RPMI7951 (cell line): ENCODE measurements at regions not wholly inside any gene's neighbourhood (a gene's known extent, or its start where the extent isn't known, plus 50 kb on each side); places are given as distances from the start of the nearest gene placed in this dataset.

Experiments used
- DNase-seq: peaks from one replicate; pipeline ENCODE4 v3.0.0-alpha.2; 2012; ENCODE audit warnings: low read depth

- no peak for DNase-seq
Observed at GRCh38 chr3:16658004-16658924, 53.0 kb upstream of the DAZL start.

- DNase-seq: no peak
Observed at GRCh38 chr3:16658925-16659793, 53.9 kb upstream of the DAZL start.

DNA sequence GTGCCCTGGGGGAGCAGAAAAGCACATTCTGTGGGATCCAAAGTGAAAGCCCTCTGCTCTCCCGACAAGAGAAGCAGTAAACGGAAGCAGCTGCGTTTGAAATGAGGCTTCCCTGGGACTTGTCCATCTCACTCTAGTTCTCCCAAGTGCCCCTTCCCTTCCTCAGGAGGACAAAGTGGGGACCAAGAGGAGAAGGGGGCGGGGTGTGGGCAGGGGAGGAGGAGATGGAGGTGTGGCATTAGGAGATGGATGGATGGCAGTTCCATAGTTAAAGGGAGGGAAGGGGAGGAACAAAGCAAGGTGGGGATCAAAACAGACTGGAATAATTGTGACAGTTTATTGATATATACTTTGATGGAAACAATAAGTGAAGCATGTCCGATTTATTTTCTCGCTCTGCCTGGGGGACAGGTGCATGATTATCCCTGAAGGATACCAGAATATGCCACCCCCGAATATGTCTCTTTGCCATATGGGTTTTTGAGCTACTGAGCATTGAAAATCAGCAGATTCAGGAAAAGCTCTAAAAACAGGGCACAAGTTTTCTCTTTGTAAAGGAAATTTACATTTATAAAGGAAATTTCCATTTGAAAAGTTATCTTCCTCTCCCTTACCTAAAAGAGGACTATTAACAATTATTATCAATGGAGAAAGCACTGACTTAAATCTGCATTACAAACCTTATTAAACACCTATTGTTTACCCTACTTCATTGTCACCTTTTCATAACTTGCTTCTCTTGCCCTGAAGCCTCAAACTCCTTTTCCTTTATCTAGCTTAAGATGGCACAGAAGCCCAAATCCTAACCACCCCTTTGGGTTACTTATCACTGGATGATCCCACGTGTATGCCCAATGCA, 58.9 kb upstream of the DAZL start:
- DNase-seq: no peak

DNA sequence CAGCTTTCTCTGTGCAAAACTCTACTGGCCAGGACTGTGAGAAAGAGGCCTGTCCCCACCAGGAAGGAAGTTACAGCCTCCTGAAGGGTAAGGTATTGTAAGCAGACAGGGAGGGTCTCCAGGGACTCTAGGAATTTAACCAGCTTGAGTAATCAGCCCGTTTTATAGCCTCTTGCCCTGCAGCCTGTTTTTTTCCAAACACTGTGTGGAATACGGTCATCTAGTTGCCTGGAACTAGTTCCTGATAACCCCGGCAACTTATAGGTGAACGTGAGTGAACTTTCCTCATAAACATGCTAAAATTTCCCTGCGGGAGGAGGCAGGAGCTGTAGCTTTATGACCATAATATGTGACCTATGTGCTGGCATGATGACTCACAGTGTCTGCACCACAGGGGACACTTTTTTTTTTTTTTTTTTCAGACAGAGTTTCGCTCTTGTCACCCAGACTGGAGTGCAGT, 60.1 kb upstream of the DAZL start:
- peak; percentile 56 for DNase-seq

- no peak for DNase-seq
Observed at GRCh38 chr3:16666206-16666605, 61.0 kb upstream of the DAZL start.

DNA sequence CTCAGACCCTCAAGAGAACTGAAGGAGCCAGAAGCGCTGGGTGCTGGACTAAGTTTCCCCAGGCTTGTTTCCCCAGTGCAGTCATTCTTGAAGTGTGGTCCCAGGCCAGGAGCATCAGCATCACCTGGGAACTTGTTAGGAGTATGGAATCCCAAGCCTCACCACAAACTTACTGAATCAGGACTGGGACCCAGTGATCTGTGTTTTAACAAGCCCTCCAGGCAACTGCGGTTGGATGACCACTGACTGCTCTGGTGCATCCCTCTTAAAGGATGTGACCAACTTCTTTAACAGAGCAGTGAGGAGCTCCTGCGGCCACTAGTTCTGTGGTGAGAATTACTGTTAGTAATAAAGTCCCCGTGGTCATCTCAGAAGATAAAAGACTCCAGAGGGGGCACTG, 62.4 kb upstream of the DAZL start:
- peak; percentile 91 for DNase-seq

- peak; percentile 31 for DNase-seq
Observed at GRCh38 chr3:16668776-16669545, 63.7 kb upstream of the DAZL start.

DNA sequence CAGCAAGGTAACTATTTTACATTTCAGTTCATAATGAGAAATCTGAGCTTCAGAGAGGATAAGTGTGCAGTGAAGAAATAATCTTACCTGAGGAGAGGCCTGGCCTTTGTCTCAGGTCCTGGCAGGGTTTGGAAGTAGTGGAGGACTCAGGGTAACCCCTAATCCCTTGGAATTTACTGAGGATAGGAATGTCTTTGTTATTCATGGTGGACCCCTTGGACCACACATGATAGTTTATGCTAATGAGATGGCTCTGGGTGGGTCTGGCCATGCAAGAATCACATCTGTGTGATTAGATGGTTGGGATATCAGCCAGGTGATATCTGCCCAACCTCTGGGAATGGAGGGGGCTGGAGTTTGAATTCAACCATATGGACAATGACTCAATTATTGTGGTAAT, 65.0 kb upstream of the DAZL start:
- no peak for DNase-seq

GRCh38 chr3:16671690-16672089, 66.5 kb upstream of the DAZL start:
- DNase-seq: no peak

- no peak for DNase-seq
Observed at GRCh38 chr3:16673530-16673929, 68.3 kb upstream of the DAZL start.

DNA sequence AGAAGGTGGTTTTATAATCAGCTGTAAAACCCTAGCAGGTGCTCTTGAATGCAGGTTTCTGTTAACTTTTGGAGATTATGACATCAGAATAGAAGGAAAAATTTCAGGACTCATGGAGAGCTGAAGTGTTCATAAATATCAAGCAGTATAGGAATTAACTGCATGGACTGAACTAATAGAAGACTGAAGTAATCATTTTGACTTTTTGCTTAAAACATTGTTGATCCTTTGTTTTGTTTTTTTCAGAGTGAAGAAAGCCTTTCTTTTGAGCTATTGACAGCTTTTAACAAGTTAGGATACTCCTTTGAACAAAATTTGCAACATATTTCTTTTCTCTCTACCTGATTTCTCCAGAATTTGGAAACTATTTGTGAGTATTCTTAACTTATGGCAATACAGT, 70.6 kb upstream of the DAZL start:
- no peak for DNase-seq

DNA sequence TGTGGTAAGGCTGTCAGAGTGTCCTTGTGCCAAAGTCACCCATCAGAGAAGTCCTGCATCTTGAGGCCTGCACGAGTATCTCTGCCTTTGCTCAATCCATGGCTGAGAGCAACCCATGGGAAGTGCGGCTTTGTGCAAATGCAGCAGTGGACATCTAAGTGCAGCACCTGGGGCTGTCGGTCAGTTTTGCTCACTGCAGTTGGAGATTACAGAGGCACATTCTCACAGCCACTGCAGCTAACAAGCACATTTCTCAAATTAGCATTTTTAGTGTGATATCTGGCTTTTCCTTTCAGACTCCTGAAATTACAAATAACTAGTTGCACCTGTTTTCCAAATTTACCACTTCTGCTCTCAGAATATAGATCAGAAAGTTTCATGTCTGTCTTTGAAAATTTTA, 81.5 kb upstream of the DAZL start:
- no peak for DNase-seq

- DNase-seq: no peak
Observed at GRCh38 chr3:16687221-16687620, 82.0 kb upstream of the DAZL start.

- DNase-seq: peak; percentile 5
Observed at GRCh38 chr3:16692486-16693344, 87.5 kb upstream of the DAZL start.

DNA sequence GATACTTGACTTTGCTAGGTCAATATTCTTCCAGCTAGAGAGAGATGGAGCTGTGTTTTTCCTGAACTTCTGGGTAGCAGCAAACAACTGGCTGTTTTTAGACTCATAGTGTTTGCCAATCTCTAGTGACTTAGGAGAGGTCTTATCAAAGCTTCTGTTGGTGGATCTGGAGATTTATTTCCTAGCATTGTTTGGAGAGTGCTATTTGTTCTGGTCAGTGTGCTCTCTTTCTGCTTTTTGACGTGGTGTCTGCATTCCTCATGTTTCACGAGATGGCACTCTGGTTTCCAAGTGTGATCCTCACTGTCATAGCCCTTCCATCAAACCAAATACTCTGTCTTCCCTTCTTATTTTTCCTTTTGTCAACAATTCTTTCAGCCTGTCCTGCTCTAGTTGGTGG, 88.6 kb upstream of the DAZL start:
- no peak for DNase-seq

DNA sequence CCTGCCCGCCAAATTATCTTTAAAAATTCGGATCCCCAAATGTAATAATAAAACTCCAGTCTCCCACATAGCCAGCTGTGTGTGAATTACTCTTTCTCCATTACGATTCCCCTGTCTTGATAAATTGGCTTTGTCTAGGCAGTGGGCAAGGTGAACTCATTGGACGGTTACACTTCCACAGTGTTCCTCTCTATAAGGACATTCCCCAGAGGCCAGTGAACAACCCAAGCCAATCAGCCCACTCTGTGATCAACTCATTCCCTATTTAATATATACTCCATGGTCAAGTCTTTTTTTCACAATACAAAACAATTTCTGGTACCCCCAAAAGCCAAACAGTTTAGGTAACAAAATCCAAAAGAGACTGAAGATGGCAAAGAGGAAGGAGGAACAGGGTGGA, 90.5 kb upstream of the DAZL start:
- DNase-seq: no peak

DNA sequence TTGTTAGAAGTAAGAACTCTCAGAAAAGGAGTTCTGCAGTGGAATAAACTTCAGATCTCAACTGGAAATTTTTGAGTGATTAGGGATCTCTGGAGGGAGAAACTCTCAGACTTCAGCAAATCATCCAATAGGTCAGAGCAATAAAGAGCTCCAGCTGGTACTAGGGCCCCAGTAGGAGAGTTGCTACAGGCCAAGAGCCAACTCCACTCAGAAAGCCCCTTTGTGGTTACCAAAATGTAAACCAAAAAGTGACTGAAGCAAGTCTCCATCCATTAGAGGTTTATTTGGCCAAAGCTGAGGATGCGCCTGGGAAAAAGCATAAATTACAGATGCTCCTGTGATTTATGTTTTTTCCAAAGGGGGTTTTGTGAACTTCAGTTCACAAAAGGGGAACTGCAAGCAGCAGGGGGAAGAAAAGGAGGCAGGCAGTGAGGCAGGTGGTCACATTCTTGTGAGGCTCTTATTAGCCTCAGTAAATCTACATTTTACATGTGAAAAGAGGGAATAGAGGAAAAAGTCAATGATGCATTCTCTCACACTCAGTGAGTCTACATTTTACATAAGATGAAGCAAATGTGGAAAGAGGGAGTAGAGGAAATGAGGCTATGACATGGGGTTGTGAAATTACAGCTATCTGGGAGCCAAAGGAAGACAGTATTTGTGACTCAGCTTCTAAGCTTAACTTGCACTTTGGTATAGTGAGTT, 92.4 kb upstream of the DAZL start:
- peak; percentile 17 for DNase-seq

- no peak for DNase-seq
Observed at GRCh38 chr3:16700651-16701050, 95.4 kb upstream of the DAZL start.

DNA sequence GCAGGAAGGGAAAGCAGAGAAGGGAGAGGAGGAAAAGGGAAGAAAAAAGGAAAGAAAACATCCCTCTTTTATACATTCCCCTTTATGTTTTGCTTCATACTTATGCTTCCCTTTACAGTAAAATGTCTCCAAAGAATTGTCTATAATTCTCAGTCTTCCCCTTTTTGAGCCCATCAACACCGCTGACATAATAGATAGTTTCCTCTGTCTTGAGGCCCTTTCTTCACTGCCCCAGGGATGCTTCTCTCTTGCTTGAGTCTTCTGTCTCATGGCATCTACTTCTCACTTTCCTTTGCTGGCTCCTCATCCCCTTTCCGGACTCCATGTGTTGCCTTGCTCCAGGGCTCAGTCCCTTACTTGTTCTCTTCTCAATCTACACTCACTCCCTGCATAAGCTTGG, 99.7 kb upstream of the DAZL start:
- no peak for DNase-seq
